ENCODE measurements at regions not wholly inside any gene's neighbourhood (a gene's known extent, or its start where the extent isn't known, plus 50 kb on each side); places are given as distances from the start of the nearest gene placed in this dataset.
"Not testable (repeated sequence)": the region's sequence is repeated elsewhere in the genome, so short reads cannot be mapped to it uniquely, and the experiment has no call there.

DNA sequence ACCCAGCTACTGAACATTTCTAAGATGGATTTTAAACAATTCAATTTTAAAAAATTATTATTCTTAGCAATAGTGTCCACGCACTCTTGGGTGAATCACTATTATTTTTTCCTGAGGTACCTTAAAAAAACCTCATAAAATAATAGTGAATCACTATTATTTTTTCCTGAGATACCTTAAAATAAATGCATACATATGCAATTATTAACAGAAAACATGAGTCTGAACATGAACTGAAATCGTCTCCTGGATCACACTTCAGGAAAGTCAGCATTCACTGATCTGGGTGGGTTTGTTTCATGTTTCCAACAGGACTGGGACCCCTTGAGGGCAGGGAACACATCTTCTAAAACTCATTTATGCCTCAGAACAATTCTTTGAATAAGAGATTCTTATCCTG, 63.1 kb upstream of the IFNLR1 start (continued):
- TF ChIP-seq, protein P1, sequence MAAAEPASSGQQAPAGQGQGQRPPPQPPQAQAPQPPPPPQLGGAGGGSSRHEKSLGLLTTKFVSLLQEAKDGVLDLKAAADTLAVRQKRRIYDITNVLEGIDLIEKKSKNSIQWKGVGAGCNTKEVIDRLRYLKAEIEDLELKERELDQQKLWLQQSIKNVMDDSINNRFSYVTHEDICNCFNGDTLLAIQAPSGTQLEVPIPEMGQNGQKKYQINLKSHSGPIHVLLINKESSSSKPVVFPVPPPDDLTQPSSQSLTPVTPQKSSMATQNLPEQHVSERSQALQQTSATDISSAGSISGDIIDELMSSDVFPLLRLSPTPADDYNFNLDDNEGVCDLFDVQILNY (CRISPR knock-in tag; IDR thresholded peaks at IDR 0.05) = no peak
- no peak for TF ChIP-seq SMAD3 (CRISPR knock-in tag; IDR thresholded peaks at IDR 0.05; ENCODE audit: borderline replicate concordance)
- TF ChIP-seq NFE2L1 (CRISPR knock-in tag; IDR thresholded peaks at IDR 0.05) = no peak

DNA sequence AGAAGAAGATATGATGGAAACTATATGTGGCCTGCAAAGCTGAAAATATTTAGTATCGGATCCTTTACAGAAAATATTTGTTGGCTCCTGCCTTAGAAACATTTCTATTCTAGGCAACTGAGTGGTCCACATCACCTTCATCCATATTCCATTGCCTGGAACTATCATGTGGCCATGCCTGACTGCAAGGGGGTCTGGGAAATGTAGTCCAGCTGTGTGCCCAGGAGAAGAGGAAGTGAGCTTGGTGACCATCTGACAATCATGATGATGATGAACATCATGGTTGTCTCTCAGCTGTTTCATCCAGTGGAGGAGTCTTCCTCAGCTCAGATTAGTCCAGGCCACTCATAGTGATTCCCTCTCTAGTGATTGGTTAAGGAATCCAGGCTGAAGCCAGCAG, 61.8 kb upstream of the IFNLR1 start:
- Mint-ChIP-seq H3K4me1 (no peaks in the 10 kb centered on the region), H3K36me3 (no peaks in the 10 kb centered on the region), H3K27me3 (ENCODE audit: low read depth) (no peaks in the 10 kb centered on the region), H3K4me3 (no peak overlapping the region), H3K9me3 (peaks cover 12% of the 10 kb centered on the region), H3K27ac (no peak overlapping the region)
- DNase-seq (ENCODE audit: low spot score) (no peak), ATAC-seq (peak; percentile 80)
- POLR2A ChIA-PET = no interaction called here
- TF ChIP-seq, protein P2, sequence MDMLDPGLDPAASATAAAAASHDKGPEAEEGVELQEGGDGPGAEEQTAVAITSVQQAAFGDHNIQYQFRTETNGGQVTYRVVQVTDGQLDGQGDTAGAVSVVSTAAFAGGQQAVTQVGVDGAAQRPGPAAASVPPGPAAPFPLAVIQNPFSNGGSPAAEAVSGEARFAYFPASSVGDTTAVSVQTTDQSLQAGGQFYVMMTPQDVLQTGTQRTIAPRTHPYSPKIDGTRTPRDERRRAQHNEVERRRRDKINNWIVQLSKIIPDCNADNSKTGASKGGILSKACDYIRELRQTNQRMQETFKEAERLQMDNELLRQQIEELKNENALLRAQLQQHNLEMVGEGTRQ (CRISPR knock-in tag; IDR thresholded peaks at IDR 0.05) = peak; percentile 89
- TF ChIP-seq SMAD4 (CRISPR knock-in tag; IDR thresholded peaks at IDR 0.05) = no peak
- TF ChIP-seq KAT7 (CRISPR knock-in tag; IDR thresholded peaks at IDR 0.05; ENCODE audit: borderline replicate concordance) = no peak
- no peak for TF ChIP-seq ZNF317 (CRISPR knock-in tag; IDR thresholded peaks at IDR 0.05; ENCODE audit: borderline replicate concordance, low read depth)
- TF ChIP-seq, protein P3, sequence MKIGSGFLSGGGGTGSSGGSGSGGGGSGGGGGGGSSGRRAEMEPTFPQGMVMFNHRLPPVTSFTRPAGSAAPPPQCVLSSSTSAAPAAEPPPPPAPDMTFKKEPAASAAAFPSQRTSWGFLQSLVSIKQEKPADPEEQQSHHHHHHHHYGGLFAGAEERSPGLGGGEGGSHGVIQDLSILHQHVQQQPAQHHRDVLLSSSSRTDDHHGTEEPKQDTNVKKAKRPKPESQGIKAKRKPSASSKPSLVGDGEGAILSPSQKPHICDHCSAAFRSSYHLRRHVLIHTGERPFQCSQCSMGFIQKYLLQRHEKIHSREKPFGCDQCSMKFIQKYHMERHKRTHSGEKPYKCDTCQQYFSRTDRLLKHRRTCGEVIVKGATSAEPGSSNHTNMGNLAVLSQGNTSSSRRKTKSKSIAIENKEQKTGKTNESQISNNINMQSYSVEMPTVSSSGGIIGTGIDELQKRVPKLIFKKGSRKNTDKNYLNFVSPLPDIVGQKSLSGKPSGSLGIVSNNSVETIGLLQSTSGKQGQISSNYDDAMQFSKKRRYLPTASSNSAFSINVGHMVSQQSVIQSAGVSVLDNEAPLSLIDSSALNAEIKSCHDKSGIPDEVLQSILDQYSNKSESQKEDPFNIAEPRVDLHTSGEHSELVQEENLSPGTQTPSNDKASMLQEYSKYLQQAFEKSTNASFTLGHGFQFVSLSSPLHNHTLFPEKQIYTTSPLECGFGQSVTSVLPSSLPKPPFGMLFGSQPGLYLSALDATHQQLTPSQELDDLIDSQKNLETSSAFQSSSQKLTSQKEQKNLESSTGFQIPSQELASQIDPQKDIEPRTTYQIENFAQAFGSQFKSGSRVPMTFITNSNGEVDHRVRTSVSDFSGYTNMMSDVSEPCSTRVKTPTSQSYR (CRISPR knock-in tag; IDR thresholded peaks at IDR 0.05) = no peak
- no peak for TF ChIP-seq ZNF219 (CRISPR knock-in tag; IDR thresholded peaks at IDR 0.05; ENCODE audit: borderline replicate concordance)
- no peak for TF ChIP-seq RELA (CRISPR knock-in tag; IDR thresholded peaks at IDR 0.05; ENCODE audit: borderline replicate concordance)
- no peak for TF ChIP-seq NR3C1 (CRISPR knock-in tag; conservative IDR thresholded peaks at IDR 0.05; ENCODE audit: low read depth)
- no peak for TF ChIP-seq FOXK1 (CRISPR knock-in tag; IDR thresholded peaks at IDR 0.05)
- no peak for TF ChIP-seq IRF2 (CRISPR knock-in tag; IDR thresholded peaks at IDR 0.05; ENCODE audit: borderline replicate concordance, low read depth)
- TF ChIP-seq ETV6 (CRISPR knock-in tag; IDR thresholded peaks at IDR 0.05) = no peak
- TF ChIP-seq FOXJ3 (CRISPR knock-in tag; IDR thresholded peaks at IDR 0.05; ENCODE audit: borderline replicate concordance) = no peak
- TF ChIP-seq, protein P4, sequence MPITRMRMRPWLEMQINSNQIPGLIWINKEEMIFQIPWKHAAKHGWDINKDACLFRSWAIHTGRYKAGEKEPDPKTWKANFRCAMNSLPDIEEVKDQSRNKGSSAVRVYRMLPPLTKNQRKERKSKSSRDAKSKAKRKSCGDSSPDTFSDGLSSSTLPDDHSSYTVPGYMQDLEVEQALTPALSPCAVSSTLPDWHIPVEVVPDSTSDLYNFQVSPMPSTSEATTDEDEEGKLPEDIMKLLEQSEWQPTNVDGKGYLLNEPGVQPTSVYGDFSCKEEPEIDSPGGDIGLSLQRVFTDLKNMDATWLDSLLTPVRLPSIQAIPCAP (CRISPR knock-in tag; IDR thresholded peaks at IDR 0.05) = no peak
- TF ChIP-seq, protein P5, sequence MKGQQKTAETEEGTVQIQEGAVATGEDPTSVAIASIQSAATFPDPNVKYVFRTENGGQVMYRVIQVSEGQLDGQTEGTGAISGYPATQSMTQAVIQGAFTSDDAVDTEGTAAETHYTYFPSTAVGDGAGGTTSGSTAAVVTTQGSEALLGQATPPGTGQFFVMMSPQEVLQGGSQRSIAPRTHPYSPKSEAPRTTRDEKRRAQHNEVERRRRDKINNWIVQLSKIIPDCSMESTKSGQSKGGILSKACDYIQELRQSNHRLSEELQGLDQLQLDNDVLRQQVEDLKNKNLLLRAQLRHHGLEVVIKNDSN (CRISPR knock-in tag; IDR thresholded peaks at IDR 0.05) = peak; percentile 90
- TF ChIP-seq ESRRA (CRISPR knock-in tag; IDR thresholded peaks at IDR 0.05; ENCODE audit: borderline replicate concordance) = no peak
- no peak for TF ChIP-seq MYBL2 (CRISPR knock-in tag; IDR thresholded peaks at IDR 0.05)
- TF ChIP-seq, protein P6, sequence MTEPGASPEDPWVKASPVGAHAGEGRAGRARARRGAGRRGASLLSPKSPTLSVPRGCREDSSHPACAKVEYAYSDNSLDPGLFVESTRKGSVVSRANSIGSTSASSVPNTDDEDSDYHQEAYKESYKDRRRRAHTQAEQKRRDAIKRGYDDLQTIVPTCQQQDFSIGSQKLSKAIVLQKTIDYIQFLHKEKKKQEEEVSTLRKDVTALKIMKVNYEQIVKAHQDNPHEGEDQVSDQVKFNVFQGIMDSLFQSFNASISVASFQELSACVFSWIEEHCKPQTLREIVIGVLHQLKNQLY (CRISPR knock-in tag; IDR thresholded peaks at IDR 0.05) = no peak
- CTCF ChIA-PET = interaction anchor here (1.0 to 1.6 kb wide), 4 partner anchors 49 to 438 kb away, joined by 3 to 9 read pairs (median 4); no protein-coding TSS in a partner anchor

DNA sequence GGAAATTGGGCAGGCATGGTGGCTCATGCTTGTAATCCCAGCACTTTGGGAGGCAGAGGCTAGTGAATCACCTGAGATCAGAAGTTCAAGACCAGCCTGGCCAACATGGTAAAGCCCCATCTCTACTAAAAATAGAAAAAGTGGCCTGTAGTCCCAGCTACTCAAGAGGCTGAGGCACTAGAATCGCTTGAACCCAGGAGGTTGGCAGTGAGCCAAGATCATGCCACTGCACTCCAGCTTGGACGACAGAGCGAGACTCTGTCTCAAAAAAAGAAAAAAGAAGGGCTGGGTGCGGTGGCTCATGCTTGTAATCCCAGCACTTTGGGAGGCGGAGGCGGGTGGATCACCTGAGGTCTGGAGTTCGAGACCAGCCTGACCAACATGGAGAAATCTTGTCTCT, 60.2 kb upstream of the IFNLR1 start:
- CTCF ChIA-PET; H3K27me3 Mint-ChIP-seq (ENCODE audit: low read depth); DNase-seq (ENCODE audit: low spot score); H3K27ac Mint-ChIP-seq; H3K4me1 Mint-ChIP-seq; POLR2A ChIA-PET; ATAC-seq; H3K36me3 Mint-ChIP-seq; H3K4me3 Mint-ChIP-seq: not testable (repeated sequence)
- H3K9me3 Mint-ChIP-seq = peaks cover 12% of the 10 kb centered on the region

Data from WTC11 (cell line).